Naive thymus-derived CD4-positive, alpha-beta T cell (primary cell): ENCODE measurements at regions not wholly inside any gene's neighbourhood (a gene's known extent, or its start where the extent isn't known, plus 50 kb on each side); places are given as distances from the start of the nearest gene placed in this dataset.

Source experiments
- ATAC-seq: fragments of 150-1000 bp; cut with Tn5 transposase; 2 replicates; pipeline ENCODE4 v1.10.0; 2021; ENCODE audit warnings: mild to moderate bottlenecking, moderate library complexity
- CTCF ChIA-PET: fragments of 350-600 bp; sonication (Branson Sonifier 250); formaldehyde crosslinking; loops from one replicate; lab custom pipeline; 2021; ENCODE audit warnings: antibody characterized with exemption; lab: Charles Lee
- POLR2A ChIA-PET: fragments of 350-600 bp; sonication (Branson Sonifier 250); formaldehyde crosslinking; loops from one replicate; lab custom pipeline; 2021; ENCODE audit warnings: antibody characterized with exemption, inconsistent platforms; lab: Charles Lee
- DNase-seq, 9 donors: peaks; one replicate each; pipeline versions ENCODE4 v3.0.0 to v3.0.0-alpha.2; 2020 to 2022; ENCODE audit warnings: mixed read lengths in 1 of 9
- H3K27ac ChIP-seq: one replicate; pipeline ENCODE4 v1.7.0; 2013; ENCODE audit warnings: mild to moderate bottlenecking, low read depth, low read length, moderate library complexity
- H3K27me3 ChIP-seq, 2 donors: one replicate each; pipeline ENCODE4 v1.7.0; 2013; ENCODE audit warnings: low read length in 2 of 2, mild to moderate bottlenecking in 2 of 2, moderate library complexity in 2 of 2; ENCODE audit not compliant: control insufficient read depth in 2 of 2, insufficient read depth in 2 of 2
- H3K36me3 ChIP-seq, 3 experiments: 1 replicate in 2 of 3; 2 replicates in 1 of 3; pipeline ENCODE4 v1.7.0; 2013; ENCODE audit warnings: low read length in 3 of 3, mild to moderate bottlenecking in 3 of 3, moderate library complexity in 1 of 3; ENCODE audit not compliant: insufficient read depth in 3 of 3, control insufficient read depth in 2 of 3
- H3K4me1 ChIP-seq, 2 donors: one replicate each; pipeline ENCODE4 v1.7.0; 2013; ENCODE audit warnings: low read length in 2 of 2, mild to moderate bottlenecking in 2 of 2, moderate library complexity in 1 of 2; ENCODE audit not compliant: control insufficient read depth in 2 of 2, insufficient read depth in 2 of 2
- H3K4me3 ChIP-seq: 2 replicates; pipeline ENCODE4 v1.7.0; 2013; ENCODE audit warnings: mild to moderate bottlenecking, low read length
- H3K9me3 ChIP-seq, 3 experiments: 1 replicate in 2 of 3; 2 replicates in 1 of 3; pipeline ENCODE4 v1.7.0; 2013; ENCODE audit warnings: low read length in 3 of 3; ENCODE audit not compliant: control insufficient read depth in 2 of 3
- H3K27ac Mint-ChIP-seq, 9 donors: one replicate each; pipeline ENCODE4 v1.8.0; 2020 to 2022; ENCODE audit warnings: mixed read lengths in 9 of 9, mild to moderate bottlenecking in 8 of 9, moderate library complexity in 5 of 9, inconsistent platforms in 2 of 9
- H3K27me3 Mint-ChIP-seq, 5 donors: one replicate each; pipeline ENCODE4 v1.8.0; 2021 to 2022; ENCODE audit warnings: mixed read lengths in 5 of 5, mild to moderate bottlenecking in 1 of 5
- H3K36me3 Mint-ChIP-seq, 5 donors: one replicate each; pipeline ENCODE4 v1.8.0; 2020 to 2022; ENCODE audit warnings: mixed read lengths in 5 of 5, mild to moderate bottlenecking in 3 of 5, inconsistent platforms in 1 of 5
- H3K4me1 Mint-ChIP-seq, 7 donors: one replicate each; pipeline ENCODE4 v1.8.0; 2020 to 2022; ENCODE audit warnings: mixed read lengths in 7 of 7, mild to moderate bottlenecking in 3 of 7, inconsistent platforms in 1 of 7
- H3K4me3 Mint-ChIP-seq, 10 donors: one replicate each; pipeline ENCODE4 v1.8.0; 2020 to 2022; ENCODE audit warnings: mild to moderate bottlenecking in 10 of 10, mixed read lengths in 10 of 10, moderate library complexity in 6 of 10, inconsistent platforms in 2 of 10
- H3K9me3 Mint-ChIP-seq, 11 donors: one replicate each; pipeline ENCODE4 v1.8.0; 2020 to 2022; ENCODE audit warnings: mixed read lengths in 11 of 11, mild to moderate bottlenecking in 4 of 11, inconsistent platforms in 1 of 11, moderate library complexity in 1 of 11
- intact Hi-C, 2 donors: fragments of 100-400 bp; cut with micrococcal nuclease; formaldehyde crosslinking; loops; one replicate each; pipeline ENCODE4 v1.15.1; 2023

- Mint-ChIP-seq H3K4me1 (peaks cover 0 to 2% (median 0%) of the 10 kb centered on the region in 7 donors), H3K27me3 (no peaks in the 10 kb centered on the region), H3K4me3 (no peak overlapping the region), H3K9me3 (peaks cover 0 to 1% (median 0%) of the 10 kb centered on the region in 11 donors), H3K36me3 (no peaks in the 10 kb centered on the region), H3K27ac (no peak overlapping the region)
- no peaks in the 10 kb centered on the region for H3K27me3 ChIP-seq
- no peak for ATAC-seq
- intact Hi-C loops, result no loop called here
- H3K36me3 ChIP-seq, result no peaks in the 10 kb centered on the region
- H3K4me1 ChIP-seq, result no peaks in the 10 kb centered on the region
- H3K9me3 ChIP-seq, result no peaks in the 10 kb centered on the region
- DNase-seq, result no peak
- ChIA-PET POLR2A (no interaction called here), CTCF (no interaction called here)
- no peak overlapping the region for H3K27ac ChIP-seq
- H3K4me3 ChIP-seq, result no peak overlapping the region
These were observed 129.4 kb upstream of the ACSL4 start for GRCh38 chrX:109862433-109862832.

- Histone ChIP-seq H3K9me3 (no peaks in the 10 kb centered on the region), H3K27ac (no peak overlapping the region), H3K27me3 (no peaks in the 10 kb centered on the region), H3K36me3 (no peaks in the 10 kb centered on the region), H3K4me3 (no peak overlapping the region), H3K4me1 (no peaks in the 10 kb centered on the region)
- no peak for ATAC-seq
- Mint-ChIP-seq H3K36me3 (no peaks in the 10 kb centered on the region), H3K9me3 (peaks cover 0 to 1% (median 0%) of the 10 kb centered on the region in 11 donors), H3K27ac (no peak overlapping the region), H3K27me3 (no peaks in the 10 kb centered on the region), H3K4me3 (no peak overlapping the region), H3K4me1 (peaks cover 0 to 2% (median 0%) of the 10 kb centered on the region in 7 donors)
- DNase-seq, result no peak
- POLR2A ChIA-PET, result no interaction called here
- CTCF ChIA-PET, result no interaction called here
- intact Hi-C loops, result no loop called here
These were observed 130.8 kb upstream of the ACSL4 start for GRCh38 chrX:109863811-109864210.

- Mint-ChIP-seq H3K9me3 (peaks cover 0 to 1% (median 0%) of the 10 kb centered on the region in 11 donors), H3K36me3 (no peaks in the 10 kb centered on the region), H3K4me3 (no peak overlapping the region), H3K4me1 (no peaks in the 10 kb centered on the region), H3K27me3 (no peaks in the 10 kb centered on the region), H3K27ac (no peak overlapping the region)
- Histone ChIP-seq H3K4me3 (no peak overlapping the region), H3K36me3 (no peaks in the 10 kb centered on the region), H3K9me3 (no peaks in the 10 kb centered on the region), H3K4me1 (no peaks in the 10 kb centered on the region), H3K27ac (no peak overlapping the region), H3K27me3 (no peaks in the 10 kb centered on the region)
- DNase-seq (no peak), ATAC-seq (no peak)
- POLR2A ChIA-PET, result no interaction called here
- CTCF ChIA-PET, result no interaction called here
- intact Hi-C loops, result no loop called here
These were observed 131.6 kb upstream of the TMEM164 start for GRCh38 chrX:109871121-109871888.

GRCh38 chrX:109872021-109872732 is 130.7 kb upstream of the TMEM164 start:
- no peaks in the 10 kb centered on the region for H3K9me3 ChIP-seq
- no peaks in the 10 kb centered on the region for H3K27me3 ChIP-seq
- H3K36me3 ChIP-seq, result no peaks in the 10 kb centered on the region
- POLR2A ChIA-PET, result no interaction called here
- DNase-seq (no peak), ATAC-seq (no peak)
- Mint-ChIP-seq H3K27ac (no peak overlapping the region), H3K27me3 (no peaks in the 10 kb centered on the region), H3K4me1 (no peaks in the 10 kb centered on the region), H3K36me3 (no peaks in the 10 kb centered on the region), H3K4me3 (no peak overlapping the region), H3K9me3 (peaks cover 0 to under 1% (median 0%) of the 10 kb centered on the region in 11 donors)
- intact Hi-C loops, result no loop called here
- H3K4me3 ChIP-seq, result no peak overlapping the region
- H3K4me1 ChIP-seq, result no peaks in the 10 kb centered on the region
- no peak overlapping the region for H3K27ac ChIP-seq
- CTCF ChIA-PET, result no interaction called here

GRCh38 chrX:109873574-109873973 is 129.3 kb upstream of the TMEM164 start:
- POLR2A ChIA-PET, result no interaction called here
- peaks cover 0 to 1% (median 0%) of the 10 kb centered on the region in 11 donors for H3K9me3 Mint-ChIP-seq
- H3K27me3 ChIP-seq, result no peaks in the 10 kb centered on the region
- H3K27me3 Mint-ChIP-seq, result no peaks in the 10 kb centered on the region
- no peak overlapping the region for H3K4me3 ChIP-seq
- H3K27ac Mint-ChIP-seq, result no peak overlapping the region
- H3K27ac ChIP-seq, result no peak overlapping the region
- H3K36me3 Mint-ChIP-seq, result no peaks in the 10 kb centered on the region
- DNase-seq (no peak), ATAC-seq (no peak)
- intact Hi-C loops, result no loop called here
- H3K9me3 ChIP-seq, result no peaks in the 10 kb centered on the region
- H3K4me1 Mint-ChIP-seq, result peaks cover 0 to 2% (median 0%) of the 10 kb centered on the region in 7 donors
- no peaks in the 10 kb centered on the region for H3K4me1 ChIP-seq
- H3K36me3 ChIP-seq, result no peaks in the 10 kb centered on the region
- no peak overlapping the region for H3K4me3 Mint-ChIP-seq
- CTCF ChIA-PET, result no interaction called here

GRCh38 chrX:109873983-109874382 is 128.9 kb upstream of the TMEM164 start:
- H3K4me1 Mint-ChIP-seq, result peaks cover 0 to 2% (median 0%) of the 10 kb centered on the region in 7 donors
- ChIA-PET CTCF (no interaction called here), POLR2A (no interaction called here)
- Histone ChIP-seq H3K4me1 (no peaks in the 10 kb centered on the region), H3K4me3 (no peak overlapping the region), H3K27me3 (no peaks in the 10 kb centered on the region), H3K9me3 (no peaks in the 10 kb centered on the region), H3K27ac (no peak overlapping the region), H3K36me3 (no peaks in the 10 kb centered on the region)
- no peaks in the 10 kb centered on the region for H3K36me3 Mint-ChIP-seq
- DNase-seq (no peak), ATAC-seq (no peak)
- H3K4me3 Mint-ChIP-seq, result no peak overlapping the region
- H3K27me3 Mint-ChIP-seq, result peaks cover 0 to 4% (median 0%) of the 10 kb centered on the region in 5 donors
- H3K27ac Mint-ChIP-seq, result no peak overlapping the region
- H3K9me3 Mint-ChIP-seq, result peaks cover 0 to 1% (median 0%) of the 10 kb centered on the region in 11 donors
- intact Hi-C loops, result no loop called here
